Esophagus muscularis mucosa (tissue), 4 donors: ENCODE measurements at regions not wholly inside any gene's neighbourhood (a gene's known extent, or its start where the extent isn't known, plus 50 kb on each side); places are given as distances from the start of the nearest gene placed in this dataset.

Source experiments
- DNase-seq: peaks from one replicate; pipeline ENCODE4 v3.0.0-alpha.2; 2017; ENCODE audit errors: extremely low spot score
- H3K27ac ChIP-seq, 4 donors: fragments of 200-600 bp; sonication (generic); replicated peaks in 1 of 4; 1 replicate in 3 of 4; 2 replicates in 1 of 4; pipeline ENCODE4 v1.5.1; 2016 to 2019; ENCODE audit warnings: mild to moderate bottlenecking in 1 of 4
- H3K27me3 ChIP-seq, 4 donors: fragments of 200-600 bp; sonication (generic); one replicate each; pipeline versions ENCODE4 v1.5.1 to v1.6.0; 2016 to 2019
- H3K36me3 ChIP-seq, 4 donors: fragments of 200-600 bp; sonication (generic); one replicate each; pipeline ENCODE4 v1.5.1; 2016 to 2019
- H3K4me1 ChIP-seq, 4 donors: fragments of 200-600 bp; sonication (generic); one replicate each; pipeline ENCODE4 v1.5.1; 2016 to 2019
- H3K4me3 ChIP-seq, 4 donors: fragments of 200-600 bp; sonication (generic); 1 replicate in 2 of 4; 2 replicates in 2 of 4; pipeline ENCODE4 v1.5.1; 2016 to 2019; ENCODE audit warnings: mild to moderate bottlenecking in 4 of 4, moderate library complexity in 1 of 4
- H3K9me3 ChIP-seq, 4 donors: fragments of 200-600 bp; sonication (generic); 1 replicate in 3 of 4; 2 replicates in 1 of 4; pipeline ENCODE4 v1.5.1; 2016 to 2019
- EP300 ChIP-seq: sonication (generic); formaldehyde crosslinking; IDR thresholded peaks from one replicate; pipeline ENCODE4 v1.6.1; 2017; ENCODE audit warnings: antibody characterized with exemption
- POLR2A ChIP-seq: fragments of 450-650 bp; IDR thresholded peaks from one replicate; pipeline ENCODE4 v1.6.1; 2017; ENCODE audit warnings: antibody characterized with exemption, moderate library complexity, mild to moderate bottlenecking, low read depth
- POLR2AphosphoS5 ChIP-seq, 2 donors: sonication (generic); formaldehyde crosslinking; IDR thresholded peaks; one replicate each; pipeline ENCODE4 v1.6.1; 2017; ENCODE audit warnings: antibody characterized with exemption in 2 of 2
- WGBS: methylation state at CpG from one replicate; pipeline ENCODE4 v1.1.5; 2018; 5-methylcytosine and 5-hydroxymethylcytosine counted together
- intact Hi-C: fragments of 100-400 bp; cut with DNase I; formaldehyde crosslinking; loops from one replicate; pipeline ENCODE4 v1.15.1; 2023
- TF ChIP-seq, protein P1 (sequence below), 3 experiments: fragments of 200-600 bp in 2 of 3; fragments of 450-650 bp in 1 of 3; sonication (generic) in 2 of 3; IDR thresholded peaks; one replicate each; pipeline ENCODE4 v1.5.1; 2017 to 2019; ENCODE audit warnings: antibody characterized with exemption in 3 of 3, mild to moderate bottlenecking in 2 of 3, moderate library complexity in 1 of 3

DNA sequence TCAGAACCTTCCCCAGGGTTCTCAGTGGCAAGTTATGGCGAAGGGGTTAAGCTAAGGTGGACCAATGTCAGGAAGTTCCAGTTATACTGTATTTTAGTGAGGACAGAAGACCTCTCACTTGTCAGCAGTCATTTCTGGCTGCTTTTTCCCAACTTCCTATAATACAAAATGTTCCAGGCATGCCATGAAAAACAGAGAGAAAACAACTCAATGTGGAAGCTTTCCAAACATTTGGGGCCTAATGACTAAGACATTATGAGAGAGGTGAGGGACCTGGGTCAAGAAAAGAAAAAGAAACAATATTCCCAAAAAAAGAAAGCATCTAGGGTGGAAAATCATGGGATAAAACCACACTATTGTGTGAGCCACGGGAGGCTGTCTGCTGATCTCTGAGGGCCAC lies 99.9 kb upstream of the MAP3K4 start:
- TF ChIP-seq POLR2AphosphoS5 (IDR thresholded peaks at IDR 0.05) (no peak), EP300 (no peak), POLR2A (no peak)
- TF ChIP-seq, protein P1, sequence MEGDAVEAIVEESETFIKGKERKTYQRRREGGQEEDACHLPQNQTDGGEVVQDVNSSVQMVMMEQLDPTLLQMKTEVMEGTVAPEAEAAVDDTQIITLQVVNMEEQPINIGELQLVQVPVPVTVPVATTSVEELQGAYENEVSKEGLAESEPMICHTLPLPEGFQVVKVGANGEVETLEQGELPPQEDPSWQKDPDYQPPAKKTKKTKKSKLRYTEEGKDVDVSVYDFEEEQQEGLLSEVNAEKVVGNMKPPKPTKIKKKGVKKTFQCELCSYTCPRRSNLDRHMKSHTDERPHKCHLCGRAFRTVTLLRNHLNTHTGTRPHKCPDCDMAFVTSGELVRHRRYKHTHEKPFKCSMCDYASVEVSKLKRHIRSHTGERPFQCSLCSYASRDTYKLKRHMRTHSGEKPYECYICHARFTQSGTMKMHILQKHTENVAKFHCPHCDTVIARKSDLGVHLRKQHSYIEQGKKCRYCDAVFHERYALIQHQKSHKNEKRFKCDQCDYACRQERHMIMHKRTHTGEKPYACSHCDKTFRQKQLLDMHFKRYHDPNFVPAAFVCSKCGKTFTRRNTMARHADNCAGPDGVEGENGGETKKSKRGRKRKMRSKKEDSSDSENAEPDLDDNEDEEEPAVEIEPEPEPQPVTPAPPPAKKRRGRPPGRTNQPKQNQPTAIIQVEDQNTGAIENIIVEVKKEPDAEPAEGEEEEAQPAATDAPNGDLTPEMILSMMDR (IDR thresholded peaks at IDR 0.05), result no peak

DNA sequence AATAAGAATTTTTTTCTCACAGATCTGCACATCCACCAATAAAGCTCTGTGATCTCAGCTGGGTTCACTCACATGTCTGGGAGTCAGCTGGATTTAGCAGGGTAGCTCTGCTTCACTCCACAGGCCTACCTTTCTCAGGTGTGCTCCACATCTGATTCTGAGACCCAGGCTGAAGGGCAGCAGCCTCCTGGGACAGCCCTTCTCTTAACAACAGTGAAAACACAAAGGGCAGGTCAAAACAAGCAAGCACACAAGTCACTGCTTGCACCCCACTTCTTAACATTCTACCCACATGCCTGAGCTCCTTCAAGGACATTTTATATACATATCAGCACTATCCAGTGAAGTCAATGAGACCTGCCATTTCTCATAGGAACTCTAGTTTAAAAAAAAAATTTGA lies 96.0 kb upstream of the MAP3K4 start:
- H3K4me1 ChIP-seq, result no peaks in the 10 kb centered on the region
- TF ChIP-seq POLR2A (no peak), EP300 (no peak), POLR2AphosphoS5 (IDR thresholded peaks at IDR 0.05) (no peak)
- TF ChIP-seq, protein P1 (IDR thresholded peaks at IDR 0.05), result no peak
- no peaks in the 10 kb centered on the region for H3K9me3 ChIP-seq

More for the DNA sequence above, 99.9 kb upstream of the MAP3K4 start:
- Histone ChIP-seq H3K36me3 (no peaks in the 10 kb centered on the region), H3K27ac (no peak overlapping the region), H3K27me3 (no peaks in the 10 kb centered on the region), H3K9me3 (no peaks in the 10 kb centered on the region), H3K4me1 (no peaks in the 10 kb centered on the region), H3K4me3 (no peak overlapping the region)
- DNase-seq, result no peak
- WGBS, result 68% methylated on average over 2 of the region's 2 CpGs
- intact Hi-C loops, result no loop called here

DNA sequence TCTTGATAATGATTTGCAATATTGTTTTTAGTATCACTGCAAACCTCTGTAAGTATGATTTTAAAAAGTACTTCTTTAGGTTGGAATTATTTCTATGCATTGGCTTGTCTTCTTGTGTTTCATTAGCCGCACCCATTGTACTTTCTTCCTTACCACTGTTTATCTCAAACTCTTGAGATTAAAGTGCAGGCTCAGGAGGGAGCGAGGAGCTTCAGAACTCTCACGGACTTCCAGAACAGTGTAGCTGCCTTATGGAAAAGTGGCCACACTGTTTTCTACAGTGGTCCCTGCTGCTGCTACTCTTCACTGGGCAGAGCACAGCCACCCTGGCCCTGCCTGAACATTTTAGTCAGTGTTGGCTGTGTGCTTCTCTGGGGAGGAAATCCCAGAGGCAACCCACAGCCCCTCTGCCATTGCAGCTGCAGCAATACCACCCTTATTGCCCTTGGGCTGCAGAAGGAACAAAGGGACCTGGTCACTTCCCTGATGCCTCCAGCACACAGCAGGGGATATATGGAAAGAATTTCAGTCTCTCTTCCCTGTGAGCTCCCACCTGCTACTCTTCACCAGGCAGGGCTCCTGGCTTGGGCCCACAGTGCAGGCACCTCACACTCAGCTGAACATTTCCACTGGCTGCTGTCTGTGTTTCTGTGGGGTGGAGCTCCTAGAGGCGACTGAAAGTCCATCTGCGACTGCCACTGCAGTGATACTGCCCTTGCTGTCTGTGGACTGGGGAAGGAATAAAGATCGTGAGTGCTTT lies 91.7 kb upstream of the MAP3K4 start:
- WGBS, result 73% methylated on average over 5 of the region's 6 CpGs
- no peaks in the 10 kb centered on the region for H3K36me3 ChIP-seq
- TF ChIP-seq, protein P1 (IDR thresholded peaks at IDR 0.05), result no peak
- TF ChIP-seq POLR2AphosphoS5 (IDR thresholded peaks at IDR 0.05) (no peak), POLR2A (no peak), EP300 (no peak)
- no peaks in the 10 kb centered on the region for H3K27me3 ChIP-seq
- no peak overlapping the region for H3K27ac ChIP-seq
- H3K4me3 ChIP-seq, result no peak overlapping the region
- no peak for DNase-seq
- intact Hi-C loops, result no loop called here
- H3K4me1 ChIP-seq, result no peaks in the 10 kb centered on the region
- H3K9me3 ChIP-seq, result no peaks in the 10 kb centered on the region

More for the DNA sequence above, 96.0 kb upstream of the MAP3K4 start:
- Histone ChIP-seq H3K4me3 (no peak overlapping the region), H3K36me3 (no peaks in the 10 kb centered on the region), H3K27ac (no peak overlapping the region), H3K27me3 (no peaks in the 10 kb centered on the region)
- intact Hi-C loops, result no loop called here
- DNase-seq, result no peak

DNA sequence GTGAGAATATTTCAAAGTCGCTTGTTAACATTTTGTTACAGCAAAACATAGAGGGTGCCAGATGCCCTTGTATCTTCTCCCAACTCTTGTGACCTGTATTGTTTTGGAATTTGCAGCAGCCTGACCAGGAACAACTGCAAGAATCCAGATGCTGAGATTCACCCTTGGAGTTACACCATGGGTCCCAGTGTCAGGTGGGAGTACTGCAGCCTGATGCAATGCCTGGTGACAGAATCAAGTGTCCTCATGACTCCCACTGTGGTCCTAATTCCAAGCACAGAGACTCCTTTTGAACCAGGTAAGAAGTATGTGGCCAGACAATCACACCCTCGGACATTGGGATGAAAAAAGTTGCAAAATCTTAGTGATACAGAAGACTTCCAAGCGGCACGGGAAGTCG lies 79.6 kb upstream of the MAP3K4 start:
- H3K4me3 ChIP-seq, result no peak overlapping the region
- 93% methylated on average over 5 of the region's 5 CpGs for WGBS
- H3K9me3 ChIP-seq, result peaks cover 0 to 22% (median 13%) of the 10 kb centered on the region in 4 donors
- no peaks in the 10 kb centered on the region for H3K4me1 ChIP-seq
- H3K36me3 ChIP-seq, result no peaks in the 10 kb centered on the region
- intact Hi-C loops, result no loop called here
- no peak for DNase-seq
- H3K27ac ChIP-seq, result no peak overlapping the region
- TF ChIP-seq POLR2A (no peak), POLR2AphosphoS5 (IDR thresholded peaks at IDR 0.05) (no peak), EP300 (no peak)
- TF ChIP-seq, protein P1 (IDR thresholded peaks at IDR 0.05), result no peak
- no peaks in the 10 kb centered on the region for H3K27me3 ChIP-seq

DNA sequence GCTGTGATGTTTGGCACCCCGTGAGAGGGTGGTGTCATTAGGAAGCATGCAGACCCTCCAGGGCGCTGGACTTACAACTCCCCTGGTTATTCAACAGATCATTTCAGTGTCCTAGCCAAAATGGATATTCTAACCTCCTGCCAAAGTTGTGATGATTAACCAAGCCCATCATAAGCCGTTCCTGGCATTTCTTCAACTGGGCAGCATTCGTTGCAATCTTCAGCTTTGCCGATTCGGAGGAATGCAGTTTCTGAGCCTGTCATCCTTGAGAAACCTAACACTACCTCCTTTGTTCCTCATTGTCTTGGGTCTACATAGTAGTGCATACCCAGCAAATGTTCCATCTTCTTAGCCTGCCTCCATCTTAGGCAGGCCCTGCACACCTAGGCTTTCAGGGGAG lies 79.2 kb upstream of the MAP3K4 start:
- TF ChIP-seq POLR2AphosphoS5 (IDR thresholded peaks at IDR 0.05) (no peak), EP300 (no peak), POLR2A (no peak)
- TF ChIP-seq, protein P1 (IDR thresholded peaks at IDR 0.05), result no peak
- no peaks in the 10 kb centered on the region for H3K4me1 ChIP-seq
- H3K4me3 ChIP-seq, result no peak overlapping the region
- intact Hi-C loops, result no loop called here
- 82% methylated on average over 6 of the region's 6 CpGs for WGBS
- no peak for DNase-seq
- H3K27me3 ChIP-seq, result no peaks in the 10 kb centered on the region
- H3K9me3 ChIP-seq, result peaks cover 0 to 22% (median 13%) of the 10 kb centered on the region in 4 donors
- H3K27ac ChIP-seq, result no peak overlapping the region
- no peaks in the 10 kb centered on the region for H3K36me3 ChIP-seq
